Omental fat pad (tissue), 3 donors: ENCODE measurements at regions not wholly inside any gene's neighbourhood (a gene's known extent, or its start where the extent isn't known, plus 50 kb on each side); places are given as distances from the start of the nearest gene placed in this dataset.

Experiments
- ATAC-seq: fragments of 150-250 bp; one replicate; pipeline ENCODE4 v1.9.1; 2016; ENCODE audit warnings: mild to moderate bottlenecking, moderate library complexity; ENCODE audit not compliant: low FRiP score
- DNase-seq: peaks from one replicate; pipeline ENCODE4 v3.0.0-alpha.2; 2019; ENCODE audit warnings: low spot score
- CTCF ChIP-seq, 3 donors: fragments of 450-650 bp; IDR thresholded peaks; one replicate each; pipeline ENCODE4 v1.5.1; 2016 to 2017; ENCODE audit warnings: antibody characterized with exemption in 3 of 3, mild to moderate bottlenecking in 3 of 3, moderate library complexity in 2 of 3

DNA sequence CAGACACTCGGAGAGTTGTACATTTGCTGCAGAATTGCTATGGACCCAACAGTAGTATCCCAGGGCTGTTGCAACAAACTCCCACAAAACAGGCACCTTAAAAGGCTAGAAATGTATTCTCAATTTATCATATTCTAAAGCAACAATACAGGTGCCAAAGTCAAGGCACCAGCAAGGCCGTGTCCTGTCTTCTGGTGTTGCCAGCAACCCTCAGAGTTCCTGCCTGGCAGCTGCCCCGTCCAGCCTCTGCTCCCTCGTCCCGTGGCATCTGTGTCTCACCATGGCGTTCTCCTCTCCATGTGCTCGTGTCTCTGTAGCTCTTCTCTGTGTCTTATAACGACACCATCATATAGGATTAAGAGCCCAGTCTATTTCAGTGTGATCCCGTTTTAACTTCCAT is 67.7 kb upstream of the ARGLU1 start:
- no peak for TF ChIP-seq CTCF (IDR thresholded peaks at IDR 0.05)
- no peak for DNase-seq
- no peak for ATAC-seq

DNA sequence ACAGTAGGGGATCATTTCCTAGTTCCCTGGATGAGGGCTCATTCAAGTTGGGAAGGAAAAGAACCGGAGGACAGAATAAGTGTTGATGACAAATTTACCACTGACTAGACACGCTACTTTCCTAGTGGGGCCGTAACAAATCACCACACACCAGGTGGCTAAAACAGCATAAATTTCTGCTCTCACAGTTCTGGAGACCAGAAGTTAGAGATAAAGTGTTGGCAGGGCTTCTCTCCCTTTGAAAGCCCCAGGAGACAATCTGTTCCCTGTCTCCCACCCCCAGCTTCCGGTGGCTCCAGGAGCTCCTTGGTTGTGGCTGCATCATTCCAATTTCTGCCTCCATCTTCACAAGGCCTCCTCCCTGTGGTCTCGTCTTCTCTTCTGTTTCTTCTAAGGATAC is 65.4 kb upstream of the ARGLU1 start:
- ATAC-seq: no peak
- no peak for TF ChIP-seq CTCF (IDR thresholded peaks at IDR 0.05)
- no peak for DNase-seq

GRCh38 chr13:106630650-106631049 is 62.7 kb upstream of the ARGLU1 start:
- no peak for TF ChIP-seq CTCF (IDR thresholded peaks at IDR 0.05)
- ATAC-seq (no peak), DNase-seq (no peak)

GRCh38 chr13:106630162-106630561 is 62.2 kb upstream of the ARGLU1 start:
- ATAC-seq: no peak
- no peak for TF ChIP-seq CTCF (IDR thresholded peaks at IDR 0.05)
- DNase-seq: no peak

DNA sequence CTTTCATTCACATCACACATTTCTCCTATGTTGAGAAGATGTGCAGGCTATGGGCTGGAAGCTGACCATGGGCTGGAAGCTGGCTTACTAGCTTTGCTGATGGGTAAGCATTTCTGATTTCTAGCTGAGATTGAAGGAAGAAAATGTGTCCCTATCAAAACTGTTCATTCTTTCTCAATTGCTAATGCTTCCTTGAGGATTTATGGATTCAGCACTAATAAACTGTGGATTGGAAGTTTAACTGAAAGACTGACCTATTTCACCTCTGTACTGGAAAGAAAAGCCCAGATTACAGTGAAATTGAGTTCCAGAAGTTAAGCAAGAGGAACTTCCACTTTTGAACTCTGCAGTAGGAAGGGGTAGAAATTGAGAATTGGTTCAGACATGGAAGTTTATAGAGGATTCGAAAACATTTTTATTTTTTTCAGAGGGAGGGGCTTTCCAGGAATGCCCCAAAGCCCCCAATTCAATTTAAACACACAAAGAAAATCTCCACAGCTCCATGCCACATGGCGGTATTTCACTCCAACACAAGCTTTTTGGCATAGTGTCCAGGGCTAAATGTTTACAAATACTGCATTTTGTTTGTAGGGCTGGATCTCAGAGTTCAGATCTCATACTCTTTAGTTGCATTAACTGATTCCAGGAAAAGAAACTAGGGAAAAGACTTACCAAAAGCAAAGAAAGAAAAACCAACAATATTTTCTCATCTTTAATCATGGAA is 61.2 kb upstream of the ARGLU1 start:
- no peak for ATAC-seq
- no peak for DNase-seq
- TF ChIP-seq CTCF (IDR thresholded peaks at IDR 0.05): no peak

GRCh38 chr13:106626473-106626872 is 58.5 kb upstream of the ARGLU1 start:
- no peak for TF ChIP-seq CTCF (IDR thresholded peaks at IDR 0.05)
- ATAC-seq (no peak), DNase-seq (no peak)

- no peak for TF ChIP-seq CTCF (IDR thresholded peaks at IDR 0.05)
- DNase-seq (no peak), ATAC-seq (no peak)
Observed at GRCh38 chr13:106625578-106625977, 57.6 kb upstream of the ARGLU1 start.
